ENCODE measurements at regions not wholly inside any gene's neighbourhood (a gene's known extent, or its start where the extent isn't known, plus 50 kb on each side); places are given as distances from the start of the nearest gene placed in this dataset.

DNA sequence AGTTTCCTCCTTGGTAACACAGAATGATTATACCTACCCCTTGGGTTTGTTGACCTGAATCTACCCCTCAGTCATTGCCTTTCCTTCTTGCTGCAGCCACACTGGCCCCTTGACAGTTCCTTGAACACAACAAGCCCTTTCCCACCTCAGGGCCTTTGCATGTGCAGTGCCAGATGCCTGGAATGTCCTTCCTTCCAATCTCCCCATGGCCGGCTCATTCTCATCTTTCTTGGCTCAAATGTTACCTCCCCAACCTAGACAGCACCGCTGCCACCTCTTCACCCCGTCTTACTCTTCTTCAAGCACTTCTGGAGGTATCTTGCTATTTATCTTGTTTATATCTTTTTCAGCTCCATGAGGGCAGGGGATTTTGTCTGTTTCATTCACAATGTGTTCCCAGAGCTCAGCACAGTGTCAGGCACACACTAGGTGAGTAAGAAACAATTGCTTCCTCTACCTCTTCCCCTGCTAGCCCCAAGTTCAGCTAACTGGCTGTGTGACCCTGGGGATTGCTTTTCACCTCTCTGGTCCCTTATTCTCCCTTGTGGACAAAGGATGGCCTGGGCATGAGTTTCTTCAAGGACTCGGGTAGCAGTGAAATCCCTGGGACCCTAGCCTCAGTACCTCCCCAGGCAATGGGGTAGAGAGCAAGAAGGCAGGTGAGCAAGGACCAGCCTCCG, 121.5 kb downstream of the CEBPB start:
- no peaks in the 10 kb centered on the region for H3K36me3 Mint-ChIP-seq (ENCODE audit: low read depth)
- H3K4me3 Mint-ChIP-seq = no peak overlapping the region
- peaks cover 11% of the 10 kb centered on the region for H3K27me3 Mint-ChIP-seq (ENCODE audit: low read depth)
- TF ChIP-seq, protein P1, sequence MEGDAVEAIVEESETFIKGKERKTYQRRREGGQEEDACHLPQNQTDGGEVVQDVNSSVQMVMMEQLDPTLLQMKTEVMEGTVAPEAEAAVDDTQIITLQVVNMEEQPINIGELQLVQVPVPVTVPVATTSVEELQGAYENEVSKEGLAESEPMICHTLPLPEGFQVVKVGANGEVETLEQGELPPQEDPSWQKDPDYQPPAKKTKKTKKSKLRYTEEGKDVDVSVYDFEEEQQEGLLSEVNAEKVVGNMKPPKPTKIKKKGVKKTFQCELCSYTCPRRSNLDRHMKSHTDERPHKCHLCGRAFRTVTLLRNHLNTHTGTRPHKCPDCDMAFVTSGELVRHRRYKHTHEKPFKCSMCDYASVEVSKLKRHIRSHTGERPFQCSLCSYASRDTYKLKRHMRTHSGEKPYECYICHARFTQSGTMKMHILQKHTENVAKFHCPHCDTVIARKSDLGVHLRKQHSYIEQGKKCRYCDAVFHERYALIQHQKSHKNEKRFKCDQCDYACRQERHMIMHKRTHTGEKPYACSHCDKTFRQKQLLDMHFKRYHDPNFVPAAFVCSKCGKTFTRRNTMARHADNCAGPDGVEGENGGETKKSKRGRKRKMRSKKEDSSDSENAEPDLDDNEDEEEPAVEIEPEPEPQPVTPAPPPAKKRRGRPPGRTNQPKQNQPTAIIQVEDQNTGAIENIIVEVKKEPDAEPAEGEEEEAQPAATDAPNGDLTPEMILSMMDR (conservative IDR thresholded peaks at IDR 0.05) = no peak
- no peak for DNase-seq (ENCODE audit: low read depth, low spot score)
- peaks cover 14% of the 10 kb centered on the region for H3K4me1 Mint-ChIP-seq
- no peaks in the 10 kb centered on the region for H3K9me3 Mint-ChIP-seq
- no peak overlapping the region for H3K27ac Mint-ChIP-seq (ENCODE audit: unreplicated experiment)

DNA sequence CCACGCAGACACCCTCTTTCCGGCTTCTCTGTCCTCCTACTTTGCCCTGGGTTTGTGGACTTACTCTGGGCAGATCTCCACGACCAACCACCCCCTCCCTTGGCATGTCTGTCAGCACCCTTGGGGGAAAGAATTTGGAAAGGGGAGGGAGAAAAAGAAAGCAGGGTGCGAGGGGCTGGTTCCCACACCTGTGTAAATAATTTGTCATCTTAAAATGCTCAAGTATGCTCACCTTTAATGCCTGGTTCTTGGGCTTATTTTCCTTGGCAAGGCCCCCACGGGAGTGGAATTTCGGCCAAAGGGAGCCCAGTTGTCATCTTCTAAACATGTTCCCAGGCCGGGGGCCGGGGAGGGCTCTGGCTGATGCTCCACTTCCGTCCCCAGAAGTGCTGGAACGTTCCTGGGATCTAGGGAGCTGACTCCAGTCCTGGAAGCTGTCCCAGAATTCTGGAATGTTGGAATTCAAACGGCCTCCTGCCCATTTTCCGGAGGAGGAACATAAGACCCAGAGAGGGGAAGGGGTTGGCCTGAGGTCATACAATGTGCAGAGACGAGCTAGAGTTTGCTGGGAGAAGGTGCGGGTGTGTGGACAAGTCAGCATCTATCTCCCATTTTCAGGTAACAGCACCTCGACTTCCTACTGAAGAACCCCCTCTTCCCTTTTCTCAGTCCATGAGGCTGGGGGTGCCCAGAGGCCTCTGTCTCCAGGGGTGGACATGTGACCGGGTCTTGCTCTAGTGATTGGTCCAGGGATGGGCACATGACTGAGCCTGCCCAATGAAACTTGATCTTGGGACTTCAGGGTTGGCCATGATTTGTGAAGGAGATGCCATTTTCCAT, 122.3 kb downstream of the CEBPB start:
- Mint-ChIP-seq H3K27ac (ENCODE audit: unreplicated experiment) (no peak overlapping the region), H3K4me1 (peaks cover 14% of the 10 kb centered on the region), H3K36me3 (ENCODE audit: low read depth) (no peaks in the 10 kb centered on the region), H3K4me3 (no peak overlapping the region), H3K9me3 (no peaks in the 10 kb centered on the region), H3K27me3 (ENCODE audit: low read depth) (peaks cover 11% of the 10 kb centered on the region)
- no peak for DNase-seq (ENCODE audit: low read depth, low spot score)
- TF ChIP-seq, protein P1 (conservative IDR thresholded peaks at IDR 0.05) = no peak

DNA sequence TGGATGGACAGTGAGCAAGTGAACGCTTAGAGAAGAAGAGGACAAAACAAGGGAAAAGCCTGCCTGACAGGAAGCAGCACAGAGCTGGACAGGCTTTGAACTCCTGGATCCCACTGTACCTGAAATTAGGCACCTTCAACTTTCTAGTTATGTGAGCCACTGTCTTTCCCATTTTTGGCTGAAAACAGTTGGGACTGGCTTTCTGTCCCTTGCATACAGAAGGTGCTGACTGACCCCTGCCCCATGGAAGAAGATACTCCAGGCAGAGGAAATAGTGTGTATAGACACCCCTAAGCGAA, 122.8 kb downstream of the CEBPB start:
- TF ChIP-seq, protein P1 (conservative IDR thresholded peaks at IDR 0.05) = no peak
- Mint-ChIP-seq H3K4me1 (peaks cover 10% of the 10 kb centered on the region), H3K27ac (ENCODE audit: unreplicated experiment) (no peak overlapping the region), H3K27me3 (ENCODE audit: low read depth) (peaks cover 14% of the 10 kb centered on the region), H3K4me3 (no peak overlapping the region), H3K9me3 (no peaks in the 10 kb centered on the region), H3K36me3 (ENCODE audit: low read depth) (no peaks in the 10 kb centered on the region)
- DNase-seq (ENCODE audit: low read depth, low spot score) = no peak

DNA sequence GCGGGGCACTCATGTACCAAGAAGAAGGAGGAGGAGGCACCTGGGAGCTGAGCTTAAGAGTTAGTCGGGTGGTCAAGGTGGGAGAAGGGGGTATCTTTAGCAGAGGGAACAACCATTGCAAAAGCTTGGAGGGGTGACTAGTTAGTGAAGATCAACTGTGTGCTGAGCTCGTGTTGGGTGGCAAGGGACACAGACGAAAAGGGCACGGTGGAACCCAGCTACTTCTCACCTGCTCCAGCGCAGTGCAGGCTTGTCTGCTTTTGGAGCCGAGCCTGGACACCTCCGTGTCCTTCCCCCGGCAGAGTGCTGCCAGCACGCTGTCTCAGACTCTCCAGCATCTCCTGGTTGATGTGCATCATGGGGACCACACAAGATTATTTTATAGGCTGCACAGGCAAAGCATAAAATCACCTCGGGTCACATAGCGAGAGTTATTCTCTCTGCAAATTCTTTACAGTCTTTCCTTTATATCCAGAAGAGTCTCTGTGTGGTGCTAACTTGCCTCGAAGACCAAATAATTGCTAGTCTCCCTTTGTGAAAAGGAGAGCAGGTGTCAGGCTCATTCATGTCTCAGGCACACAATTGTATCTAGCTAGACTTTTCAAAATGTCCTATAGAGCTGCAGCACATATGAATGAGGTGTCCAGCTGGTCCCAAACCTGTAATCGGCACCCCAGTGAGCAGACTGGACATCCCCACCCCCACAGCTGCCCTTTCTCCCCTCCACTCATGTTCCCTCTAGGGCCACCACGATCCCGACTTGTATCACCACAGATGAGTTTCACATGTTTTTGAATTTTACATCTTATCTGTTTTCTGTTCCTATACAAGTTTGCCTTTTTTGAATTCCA, 123.4 kb downstream of the CEBPB start:
- no peak for DNase-seq (ENCODE audit: low read depth, low spot score)
- Mint-ChIP-seq H3K9me3 (no peaks in the 10 kb centered on the region), H3K27me3 (ENCODE audit: low read depth) (peaks cover 14% of the 10 kb centered on the region), H3K27ac (ENCODE audit: unreplicated experiment) (no peak overlapping the region), H3K36me3 (ENCODE audit: low read depth) (no peaks in the 10 kb centered on the region), H3K4me1 (peaks cover 10% of the 10 kb centered on the region), H3K4me3 (no peak overlapping the region)
- TF ChIP-seq, protein P1 (conservative IDR thresholded peaks at IDR 0.05) = no peak

DNA sequence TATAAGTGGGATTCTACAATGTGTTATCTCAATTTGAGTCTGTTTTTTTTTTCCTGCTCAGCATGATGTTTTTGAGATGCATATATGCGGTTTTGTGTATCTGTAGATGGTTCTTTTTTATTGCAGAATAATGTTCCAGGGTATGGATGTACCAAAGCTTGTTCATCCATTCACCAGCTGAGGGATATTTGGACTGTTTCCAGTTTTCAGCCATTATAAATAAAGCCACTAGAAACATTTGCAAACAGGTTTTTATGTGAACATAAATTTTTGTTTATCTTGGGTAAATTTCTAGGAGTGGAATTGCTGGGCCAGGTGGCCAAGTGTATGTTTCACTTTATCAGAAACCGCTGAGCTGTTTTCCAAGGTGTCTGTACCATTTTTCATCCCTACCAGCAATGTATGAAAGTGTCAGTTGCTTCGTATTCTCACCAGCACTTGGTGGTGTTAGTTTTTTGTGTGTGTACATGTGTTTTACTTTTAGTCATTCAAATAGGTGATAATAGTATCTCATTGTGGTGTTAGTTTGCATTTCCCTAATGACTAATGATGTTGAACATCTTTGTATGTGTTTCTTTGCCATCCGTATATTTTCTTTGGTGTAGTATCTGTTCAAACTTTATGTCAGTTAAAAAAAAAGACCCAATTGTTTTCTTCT, 124.2 kb downstream of the CEBPB start:
- Mint-ChIP-seq H3K27ac (ENCODE audit: unreplicated experiment) (no peak overlapping the region), H3K9me3 (no peaks in the 10 kb centered on the region), H3K4me1 (peaks cover 5% of the 10 kb centered on the region), H3K27me3 (ENCODE audit: low read depth) (peaks cover 14% of the 10 kb centered on the region), H3K4me3 (no peak overlapping the region), H3K36me3 (ENCODE audit: low read depth) (no peaks in the 10 kb centered on the region)
- no peak for DNase-seq (ENCODE audit: low read depth, low spot score)
- TF ChIP-seq, protein P1 (conservative IDR thresholded peaks at IDR 0.05) = no peak

Data from neural crest cell (in vitro differentiated cells).